AG09319 (cell line): ENCODE measurements at regions not wholly inside any gene's neighbourhood (a gene's known extent, or its start where the extent isn't known, plus 50 kb on each side); places are given as distances from the start of the nearest gene placed in this dataset.

ENCODE experiments used
- DNase-seq: peaks from one replicate; pipeline ENCODE4 v3.0.0-alpha.2; 2010; ENCODE audit warnings: low read depth; ENCODE audit errors: extremely low read depth
- TF ChIP-seq, protein P1 (sequence below): IDR thresholded peaks from 2 replicates; pipeline ENCODE4 v1.5.1; 2011; ENCODE audit warnings: low read depth, mild to moderate bottlenecking, inconsistent platforms, low read length, moderate library complexity

DNA sequence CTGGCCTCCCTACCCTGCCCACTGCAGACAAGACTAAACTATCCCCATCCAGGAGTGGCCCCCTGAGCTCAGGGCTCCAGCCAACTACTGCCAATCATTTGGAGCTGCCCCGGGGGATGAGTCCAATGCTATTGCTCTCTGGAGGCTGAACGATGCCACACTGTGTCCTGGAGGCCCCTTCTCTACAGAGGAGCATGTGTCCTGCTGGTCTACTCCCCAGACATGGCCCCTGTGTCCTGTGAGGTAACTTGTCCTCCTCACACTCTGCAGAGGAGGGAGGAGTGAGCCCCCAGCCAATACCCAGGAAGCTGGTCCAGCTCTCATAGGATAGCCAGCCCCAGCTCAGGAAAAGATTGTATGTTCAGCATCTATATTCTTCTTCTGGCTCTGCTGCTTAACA is 159.1 kb upstream of the GPR12 start:
- TF ChIP-seq, protein P1, sequence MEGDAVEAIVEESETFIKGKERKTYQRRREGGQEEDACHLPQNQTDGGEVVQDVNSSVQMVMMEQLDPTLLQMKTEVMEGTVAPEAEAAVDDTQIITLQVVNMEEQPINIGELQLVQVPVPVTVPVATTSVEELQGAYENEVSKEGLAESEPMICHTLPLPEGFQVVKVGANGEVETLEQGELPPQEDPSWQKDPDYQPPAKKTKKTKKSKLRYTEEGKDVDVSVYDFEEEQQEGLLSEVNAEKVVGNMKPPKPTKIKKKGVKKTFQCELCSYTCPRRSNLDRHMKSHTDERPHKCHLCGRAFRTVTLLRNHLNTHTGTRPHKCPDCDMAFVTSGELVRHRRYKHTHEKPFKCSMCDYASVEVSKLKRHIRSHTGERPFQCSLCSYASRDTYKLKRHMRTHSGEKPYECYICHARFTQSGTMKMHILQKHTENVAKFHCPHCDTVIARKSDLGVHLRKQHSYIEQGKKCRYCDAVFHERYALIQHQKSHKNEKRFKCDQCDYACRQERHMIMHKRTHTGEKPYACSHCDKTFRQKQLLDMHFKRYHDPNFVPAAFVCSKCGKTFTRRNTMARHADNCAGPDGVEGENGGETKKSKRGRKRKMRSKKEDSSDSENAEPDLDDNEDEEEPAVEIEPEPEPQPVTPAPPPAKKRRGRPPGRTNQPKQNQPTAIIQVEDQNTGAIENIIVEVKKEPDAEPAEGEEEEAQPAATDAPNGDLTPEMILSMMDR: no peak
- DNase-seq: no peak

DNA sequence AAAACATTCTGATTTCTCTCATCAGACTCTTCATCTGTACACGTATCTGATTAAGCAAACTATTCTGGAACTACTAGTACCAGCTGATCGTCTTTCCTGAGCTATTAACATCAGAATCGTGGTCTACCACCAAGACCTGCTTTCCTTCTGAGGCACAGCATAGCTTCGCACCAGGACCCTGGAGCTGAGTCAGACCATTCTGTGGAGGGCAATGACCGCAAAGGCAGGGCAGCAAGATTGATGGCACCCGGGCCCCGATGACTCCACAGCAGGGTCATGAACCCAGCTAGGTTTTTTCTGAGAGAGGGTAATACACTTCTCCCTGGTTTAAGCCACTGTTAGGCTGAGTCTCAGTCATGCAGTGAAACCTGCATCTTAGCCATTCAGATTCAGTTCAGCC is 158.7 kb upstream of the GPR12 start:
- TF ChIP-seq, protein P1: no peak
- DNase-seq: no peak

DNA sequence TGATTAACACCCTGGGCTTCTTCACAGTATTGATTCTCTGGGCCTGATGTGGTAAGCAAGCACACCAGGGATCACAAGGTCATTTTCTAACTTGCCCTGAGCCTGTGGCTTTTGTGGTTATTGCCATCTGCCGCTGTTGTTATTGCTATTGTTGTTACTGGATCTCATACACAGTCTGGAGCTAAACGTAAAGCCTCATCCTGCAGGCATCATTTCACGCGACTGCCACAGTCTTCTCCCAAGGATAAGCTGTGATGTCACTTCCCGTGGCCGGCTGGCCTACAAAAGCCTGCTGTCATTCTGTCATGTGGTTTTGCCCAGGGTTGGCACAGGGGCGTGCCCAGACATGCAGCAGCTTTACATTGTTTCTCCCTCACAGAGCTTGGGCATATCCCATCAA is 154.0 kb upstream of the GPR12 start:
- no peak for DNase-seq
- TF ChIP-seq, protein P1: no peak

DNA sequence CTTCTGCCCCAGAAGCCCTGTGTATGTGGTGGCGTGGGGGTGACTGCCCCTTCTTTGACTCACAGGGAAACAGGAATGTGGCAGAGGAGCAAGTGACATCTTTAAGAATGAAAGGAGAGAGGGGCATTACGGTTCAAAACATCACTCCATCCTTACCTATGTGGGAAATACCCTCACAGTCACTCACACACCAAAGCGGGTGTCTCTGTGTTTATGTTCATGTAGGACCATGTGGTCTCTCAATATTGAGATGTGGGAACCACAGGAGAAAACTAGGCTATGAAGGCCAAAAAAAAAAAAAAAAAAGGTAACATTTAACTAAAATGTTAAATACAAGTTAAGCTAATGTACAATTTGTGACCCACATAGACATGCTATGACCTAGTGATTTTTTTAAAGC is 153.6 kb upstream of the GPR12 start:
- no peak for DNase-seq
- TF ChIP-seq, protein P1: no peak

DNA sequence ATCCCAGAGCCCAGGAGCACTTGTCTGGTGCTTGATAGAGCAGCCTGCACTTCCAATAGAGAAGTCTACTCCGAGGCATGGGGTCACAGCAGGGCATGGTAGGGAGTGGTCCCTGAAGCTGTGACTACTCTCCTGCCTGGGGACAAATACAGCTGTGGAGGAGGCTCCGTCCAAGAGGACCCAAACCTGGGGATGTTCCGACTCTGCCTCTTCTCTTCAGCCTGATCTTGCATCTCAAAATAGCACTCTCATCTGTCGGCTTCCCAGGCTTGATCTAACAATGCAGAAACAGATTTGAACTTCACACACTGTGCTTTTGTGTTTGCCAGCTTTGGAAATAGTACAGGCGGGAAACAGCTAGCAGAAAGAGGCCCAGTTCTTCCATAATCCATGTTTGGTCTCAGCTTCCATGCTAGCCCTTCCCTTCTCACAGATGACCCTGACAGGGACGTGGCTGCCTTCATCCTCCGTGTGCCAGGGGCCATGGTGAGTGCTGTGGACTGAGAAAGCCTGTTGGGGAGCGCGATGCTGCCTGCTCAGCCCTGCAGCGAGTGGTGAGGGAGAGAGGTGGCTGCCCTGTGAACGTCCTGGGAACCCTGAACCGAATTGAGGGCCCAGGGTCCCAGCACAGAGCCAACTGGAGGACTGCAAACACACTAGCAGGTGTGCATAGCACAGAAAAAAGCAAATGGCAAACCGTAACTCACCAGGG is 150.3 kb upstream of the GPR12 start:
- TF ChIP-seq, protein P1: no peak
- DNase-seq: no peak

DNA sequence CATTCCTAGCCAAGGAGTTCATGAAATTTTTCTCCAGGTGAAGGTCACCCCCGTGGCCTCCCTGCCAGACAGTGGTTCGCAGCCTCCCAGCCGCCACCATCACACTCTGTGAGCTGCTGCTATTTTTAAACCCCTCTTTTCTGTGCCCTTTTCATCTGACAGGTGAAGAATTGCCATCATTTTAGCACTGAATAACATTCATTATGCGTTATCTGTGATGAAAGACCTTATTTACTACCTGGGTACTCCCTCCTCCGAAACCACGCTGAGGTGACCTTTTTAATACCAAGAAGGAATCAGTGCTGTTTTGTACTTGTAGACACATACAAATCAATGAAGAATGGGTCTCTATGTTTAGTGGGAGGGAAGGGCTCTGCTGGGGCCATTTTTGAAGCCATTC is 148.9 kb upstream of the GPR12 start:
- TF ChIP-seq, protein P1: no peak
- DNase-seq: no peak

DNA sequence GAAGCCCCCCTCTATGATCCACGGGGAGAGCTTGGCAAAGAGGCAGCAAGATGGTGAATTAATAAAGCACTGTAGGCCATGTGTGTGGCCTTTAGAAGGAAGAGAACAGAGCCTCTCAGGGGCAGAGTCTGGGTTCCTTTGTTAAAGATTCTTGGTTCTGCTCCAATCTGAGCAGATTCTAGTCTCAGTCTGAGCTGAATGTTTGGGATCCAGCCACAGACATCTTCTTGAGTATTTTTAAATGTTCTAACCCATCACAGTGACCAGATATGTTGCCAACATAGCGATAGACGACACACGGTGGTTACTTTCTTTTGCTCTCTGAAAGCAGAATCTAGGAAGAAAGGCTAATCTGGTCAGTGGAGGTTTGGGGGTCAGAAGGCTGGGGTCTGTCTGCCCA is 147.5 kb upstream of the GPR12 start:
- TF ChIP-seq, protein P1: no peak
- no peak for DNase-seq
